OCI-LY7 (cell line): ENCODE measurements at regions not wholly inside any gene's neighbourhood (a gene's known extent, or its start where the extent isn't known, plus 50 kb on each side); places are given as distances from the start of the nearest gene placed in this dataset.

ENCODE experiments used
- EZH2phosphoT487 ChIP-seq: fragments of 200-600 bp; sonication (generic); IDR thresholded peaks from 2 replicates; pipeline ENCODE4 v1.6.1; 2018; ENCODE audit warnings: low read depth, borderline replicate concordance, mild to moderate bottlenecking, mixed run types, antibody characterized with exemption, low read length, moderate library complexity, mixed read lengths
- TF ChIP-seq, protein P1 (sequence below): fragments of 200-600 bp; sonication (generic); conservative IDR thresholded peaks from 2 replicates; pipeline ENCODE4 v1.5.1; 2014; ENCODE audit warnings: mild to moderate bottlenecking, antibody characterized with exemption, low read length, moderate library complexity, mixed read lengths

DNA sequence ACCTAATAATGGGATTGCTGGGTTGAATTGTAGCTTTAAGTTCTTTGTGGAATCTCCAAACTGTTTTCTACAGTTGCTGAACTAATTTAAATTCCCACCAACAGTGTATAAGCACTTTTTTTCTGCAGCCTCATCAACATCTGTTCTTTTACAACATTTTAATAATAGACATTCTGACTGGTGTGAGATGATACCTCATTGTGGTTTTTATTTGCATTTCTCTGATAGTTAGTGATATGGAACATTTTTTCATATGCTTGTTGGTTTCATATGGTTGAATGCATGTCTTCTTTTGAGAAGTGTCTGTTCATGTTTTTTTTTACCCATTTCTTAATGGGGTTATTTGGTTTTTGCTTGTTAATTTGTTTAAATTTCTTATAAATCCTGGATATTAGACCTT, 1718.9 kb downstream of the C4orf33 start:
- no peak for TF ChIP-seq EZH2phosphoT487
- TF ChIP-seq, protein P1, sequence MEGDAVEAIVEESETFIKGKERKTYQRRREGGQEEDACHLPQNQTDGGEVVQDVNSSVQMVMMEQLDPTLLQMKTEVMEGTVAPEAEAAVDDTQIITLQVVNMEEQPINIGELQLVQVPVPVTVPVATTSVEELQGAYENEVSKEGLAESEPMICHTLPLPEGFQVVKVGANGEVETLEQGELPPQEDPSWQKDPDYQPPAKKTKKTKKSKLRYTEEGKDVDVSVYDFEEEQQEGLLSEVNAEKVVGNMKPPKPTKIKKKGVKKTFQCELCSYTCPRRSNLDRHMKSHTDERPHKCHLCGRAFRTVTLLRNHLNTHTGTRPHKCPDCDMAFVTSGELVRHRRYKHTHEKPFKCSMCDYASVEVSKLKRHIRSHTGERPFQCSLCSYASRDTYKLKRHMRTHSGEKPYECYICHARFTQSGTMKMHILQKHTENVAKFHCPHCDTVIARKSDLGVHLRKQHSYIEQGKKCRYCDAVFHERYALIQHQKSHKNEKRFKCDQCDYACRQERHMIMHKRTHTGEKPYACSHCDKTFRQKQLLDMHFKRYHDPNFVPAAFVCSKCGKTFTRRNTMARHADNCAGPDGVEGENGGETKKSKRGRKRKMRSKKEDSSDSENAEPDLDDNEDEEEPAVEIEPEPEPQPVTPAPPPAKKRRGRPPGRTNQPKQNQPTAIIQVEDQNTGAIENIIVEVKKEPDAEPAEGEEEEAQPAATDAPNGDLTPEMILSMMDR = no peak
